Karpas-422 (cell line): ENCODE measurements at regions not wholly inside any gene's neighbourhood (a gene's known extent, or its start where the extent isn't known, plus 50 kb on each side); places are given as distances from the start of the nearest gene placed in this dataset.

Experiments
- DNase-seq: peaks from one replicate; pipeline ENCODE4 v3.0.0-alpha.2; 2015
- H2AFZ ChIP-seq: fragments of 200-600 bp; sonication (generic); 2 replicates; pipeline ENCODE4 v1.6.1; 2014; ENCODE audit warnings: antibody characterized with exemption, low read length, mixed read lengths
- H3K27ac ChIP-seq: fragments of 200-600 bp; sonication (generic); 2 replicates; pipeline ENCODE4 v1.5.1; 2014; ENCODE audit warnings: mild to moderate bottlenecking, low read length, moderate library complexity
- H3K27me3 ChIP-seq: fragments of 200-600 bp; sonication (generic); 2 replicates; pipeline ENCODE4 v1.6.1; 2014; ENCODE audit warnings: low read length, mixed read lengths
- H3K36me3 ChIP-seq: fragments of 200-600 bp; sonication (generic); 2 replicates; pipeline ENCODE4 v1.6.1; 2014; ENCODE audit warnings: low read length, mixed read lengths; ENCODE audit not compliant: insufficient read depth
- H3K4me1 ChIP-seq: fragments of 200-600 bp; sonication (generic); 2 replicates; pipeline ENCODE4 v1.6.1; 2014; ENCODE audit warnings: mild to moderate bottlenecking, low read length, mixed read lengths
- H3K4me2 ChIP-seq: fragments of 200-600 bp; sonication (generic); 2 replicates; pipeline ENCODE4 v1.6.1; 2014; ENCODE audit warnings: low read length, low read depth, mild to moderate bottlenecking; ENCODE audit not compliant: poor library complexity, severe bottlenecking
- H3K4me3 ChIP-seq: fragments of 200-600 bp; sonication (generic); 2 replicates; pipeline ENCODE4 v1.5.1; 2014; ENCODE audit warnings: mild to moderate bottlenecking, antibody characterized with exemption, low read length, mixed read lengths
- H3K79me2 ChIP-seq: fragments of 200-600 bp; sonication (generic); 2 replicates; pipeline ENCODE4 v1.6.1; 2014; ENCODE audit warnings: mild to moderate bottlenecking, low read length, mixed read lengths
- H3K9ac ChIP-seq: fragments of 200-600 bp; sonication (generic); 2 replicates; pipeline ENCODE4 v1.6.0; 2014; ENCODE audit warnings: low read length
- H3K9me2 ChIP-seq: fragments of 200-600 bp; sonication (generic), shearing (Covaris generic); replicated peaks from 2 replicates; pipeline ENCODE4 v1.6.0; 2014; ENCODE audit warnings: mild to moderate bottlenecking, low read length, moderate library complexity; ENCODE audit not compliant: insufficient read depth
- H3K9me3 ChIP-seq: fragments of 300-700, 200-600 bp; sonication (generic); 2 replicates; pipeline ENCODE4 v1.6.1; 2014; ENCODE audit warnings: low read length, mixed read lengths
- H4K20me1 ChIP-seq: fragments of 200-600 bp; sonication (generic); 2 replicates; pipeline ENCODE4 v1.6.1; 2014; ENCODE audit warnings: mild to moderate bottlenecking, antibody characterized with exemption, low read length, low read depth; ENCODE audit not compliant: insufficient read depth

DNA sequence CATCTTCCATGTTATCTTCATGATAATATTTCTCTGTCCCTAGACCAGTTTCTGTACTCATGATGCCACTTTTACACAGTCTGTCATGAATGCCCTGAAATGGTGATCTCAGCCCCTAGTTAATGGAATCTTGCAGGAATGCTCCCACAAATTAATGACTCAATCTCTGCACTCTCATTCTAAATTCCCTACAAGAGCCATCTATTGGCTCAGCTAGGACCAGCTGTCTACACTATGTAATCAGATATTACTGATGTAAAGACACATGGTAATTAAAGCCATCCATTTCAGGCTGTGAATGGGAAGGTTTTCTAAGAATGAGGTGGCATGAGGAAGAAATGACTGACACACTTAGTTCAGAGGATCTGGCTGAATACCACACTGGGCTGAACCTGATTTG is 199.1 kb upstream of the KCND3 start:
- no peak overlapping the region for H3K4me2 ChIP-seq
- no peak overlapping the region for H2AFZ ChIP-seq
- H3K9me2 ChIP-seq, result no peaks in the 10 kb centered on the region
- DNase-seq, result no peak
- no peak overlapping the region for H3K4me3 ChIP-seq
- H3K79me2 ChIP-seq, result no peaks in the 10 kb centered on the region
- no peak overlapping the region for H3K27ac ChIP-seq
- H3K27me3 ChIP-seq, result 0 out of 2 replicates have a peak, but pooled peaks cover 2% of the 10 kb centered on the region
- no peaks in the 10 kb centered on the region for H4K20me1 ChIP-seq
- H3K36me3 ChIP-seq, result no peaks in the 10 kb centered on the region
- no peak overlapping the region for H3K9ac ChIP-seq
- no peaks in the 10 kb centered on the region for H3K4me1 ChIP-seq
- H3K9me3 ChIP-seq, result no peaks in the 10 kb centered on the region

DNA sequence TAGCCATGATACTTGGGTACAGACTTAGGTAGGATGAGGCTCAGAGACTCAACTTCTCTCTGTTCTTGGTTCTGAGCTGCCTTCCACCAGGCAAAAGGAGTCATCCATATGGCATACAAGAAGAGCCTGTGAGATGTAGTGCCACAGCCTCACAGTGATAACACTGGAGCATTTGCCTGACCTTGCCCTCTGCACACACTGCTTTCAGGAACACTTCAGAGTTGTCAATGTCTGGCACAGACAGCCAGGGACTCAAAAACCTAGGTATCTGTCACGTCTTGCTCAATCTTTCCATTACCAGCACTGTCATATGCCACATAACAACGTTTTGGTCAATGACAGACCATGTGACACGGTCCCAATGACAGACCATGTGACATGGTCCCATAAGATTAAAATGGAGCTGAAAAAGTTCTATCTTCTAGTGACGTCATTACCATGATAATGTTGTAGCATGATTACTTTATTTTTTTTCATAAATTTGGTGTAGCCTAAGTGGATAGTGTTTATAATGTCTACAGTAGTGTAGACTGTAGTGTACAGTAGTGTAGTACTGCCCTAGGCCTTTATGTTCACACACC is 199.9 kb upstream of the CTTNBP2NL start:
- H3K79me2 ChIP-seq, result no peaks in the 10 kb centered on the region
- no peak overlapping the region for H2AFZ ChIP-seq
- H3K4me2 ChIP-seq, result no peak overlapping the region
- H3K27me3 ChIP-seq, result no peaks in the 10 kb centered on the region
- no peak for DNase-seq
- H3K9me3 ChIP-seq, result no peaks in the 10 kb centered on the region
- no peaks in the 10 kb centered on the region for H3K4me1 ChIP-seq
- H3K9me2 ChIP-seq, result no peaks in the 10 kb centered on the region
- H3K36me3 ChIP-seq, result no peaks in the 10 kb centered on the region
- H4K20me1 ChIP-seq, result no peaks in the 10 kb centered on the region
- H3K9ac ChIP-seq, result no peak overlapping the region
- H3K27ac ChIP-seq, result no peak overlapping the region
- H3K4me3 ChIP-seq, result no peak overlapping the region

DNA sequence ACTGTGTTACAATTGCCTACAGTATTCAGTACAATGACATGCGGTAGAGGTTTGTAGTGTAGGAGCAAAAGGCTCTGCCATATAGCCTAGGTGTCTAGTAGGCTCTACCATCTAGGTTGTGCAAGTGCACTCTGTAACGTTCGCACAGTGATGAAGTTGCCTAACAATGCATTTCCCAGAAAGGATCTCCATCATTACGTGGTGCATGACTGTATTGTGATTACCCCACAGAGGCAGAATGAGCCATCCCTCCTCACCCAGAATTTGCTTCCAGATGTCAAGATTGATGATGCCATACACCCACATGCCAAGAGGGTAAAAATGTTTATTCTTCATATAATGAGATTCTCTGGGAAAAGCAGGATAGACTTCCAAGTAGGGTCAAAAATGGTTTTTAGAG is 199.3 kb upstream of the CTTNBP2NL start:
- Histone ChIP-seq H4K20me1 (no peaks in the 10 kb centered on the region), H3K36me3 (no peaks in the 10 kb centered on the region), H3K9me3 (no peaks in the 10 kb centered on the region), H3K4me3 (no peak overlapping the region), H3K4me1 (no peaks in the 10 kb centered on the region), H3K4me2 (no peak overlapping the region), H2AFZ (no peak overlapping the region), H3K9ac (no peak overlapping the region), H3K9me2 (no peaks in the 10 kb centered on the region), H3K79me2 (no peaks in the 10 kb centered on the region), H3K27me3 (no peaks in the 10 kb centered on the region), H3K27ac (no peak overlapping the region)
- no peak for DNase-seq

DNA sequence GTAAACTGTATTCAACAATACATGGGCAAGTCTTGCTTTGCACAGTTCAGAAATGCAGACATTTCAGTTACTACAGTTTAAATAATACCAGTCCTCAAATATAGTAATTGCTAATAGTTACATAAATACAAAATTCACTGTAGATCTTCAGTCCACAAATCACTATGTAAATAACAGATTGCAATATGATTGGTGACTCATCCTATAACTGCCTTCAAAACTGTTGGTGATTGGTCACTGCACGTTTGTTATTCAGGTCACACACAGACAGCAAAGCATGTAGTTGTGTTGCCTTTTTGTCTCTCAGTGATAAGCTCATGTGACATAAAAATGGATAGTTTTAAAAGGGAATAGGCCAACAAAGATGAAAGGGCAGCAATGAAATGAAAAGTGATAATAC is 186.5 kb upstream of the CTTNBP2NL start:
- Histone ChIP-seq H3K4me3 (no peak overlapping the region), H3K9me3 (no peaks in the 10 kb centered on the region), H3K27me3 (no peaks in the 10 kb centered on the region), H2AFZ (no peak overlapping the region), H4K20me1 (no peaks in the 10 kb centered on the region), H3K9me2 (no peaks in the 10 kb centered on the region), H3K27ac (no peak overlapping the region), H3K79me2 (no peaks in the 10 kb centered on the region), H3K4me1 (no peaks in the 10 kb centered on the region), H3K36me3 (no peaks in the 10 kb centered on the region), H3K9ac (no peak overlapping the region), H3K4me2 (no peak overlapping the region)
- DNase-seq, result no peak

DNA sequence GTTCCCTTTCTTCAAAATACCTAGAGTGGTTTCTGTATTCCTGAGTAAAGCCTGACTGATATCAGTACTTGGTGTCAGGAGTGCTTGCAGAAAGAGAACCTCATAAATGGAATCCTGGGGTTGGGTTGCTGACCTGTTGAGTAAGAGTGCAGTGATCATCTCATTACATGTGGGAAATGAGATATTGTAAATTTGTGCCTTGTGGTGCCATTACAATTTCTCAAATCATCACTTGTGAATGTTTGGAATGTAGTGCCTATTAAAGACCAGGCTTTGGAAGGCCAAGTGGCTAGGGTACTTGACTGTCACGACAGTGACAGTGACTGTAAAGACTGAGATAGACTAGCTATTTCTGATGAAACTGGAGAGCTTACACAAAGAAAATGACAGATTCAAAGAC is 176.7 kb upstream of the CTTNBP2NL start:
- Histone ChIP-seq H3K79me2 (no peaks in the 10 kb centered on the region), H3K4me2 (no peak overlapping the region), H4K20me1 (no peaks in the 10 kb centered on the region), H2AFZ (no peak overlapping the region), H3K9me3 (no peaks in the 10 kb centered on the region), H3K9ac (no peak overlapping the region), H3K9me2 (no peaks in the 10 kb centered on the region), H3K27me3 (no peaks in the 10 kb centered on the region), H3K4me3 (no peak overlapping the region), H3K27ac (no peak overlapping the region), H3K36me3 (no peaks in the 10 kb centered on the region), H3K4me1 (no peaks in the 10 kb centered on the region)
- no peak for DNase-seq

DNA sequence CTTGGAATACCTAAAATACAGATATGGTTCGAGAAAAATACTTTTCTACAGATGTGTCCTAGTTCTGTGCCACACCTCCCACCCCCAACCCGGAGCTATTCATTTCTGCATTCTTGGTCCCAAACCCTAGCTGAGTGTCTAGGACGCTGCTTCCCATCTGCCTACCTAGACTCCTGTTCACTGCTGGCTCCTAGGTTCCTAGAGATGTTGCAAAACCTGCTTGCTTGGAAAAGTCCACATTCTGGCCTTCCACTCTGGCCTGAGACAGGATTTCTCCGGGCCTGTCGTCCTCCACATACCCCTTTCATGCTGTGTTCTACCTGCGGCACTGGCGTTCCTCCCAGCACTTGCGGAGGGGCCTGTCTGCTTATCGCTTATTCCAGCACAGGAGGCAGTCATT is 165.8 kb upstream of the CTTNBP2NL start:
- no peak overlapping the region for H3K27ac ChIP-seq
- H3K36me3 ChIP-seq, result no peaks in the 10 kb centered on the region
- H3K4me2 ChIP-seq, result no peak overlapping the region
- H3K9ac ChIP-seq, result no peak overlapping the region
- H3K9me2 ChIP-seq, result no peaks in the 10 kb centered on the region
- no peak overlapping the region for H3K4me3 ChIP-seq
- H4K20me1 ChIP-seq, result no peaks in the 10 kb centered on the region
- no peak overlapping the region for H2AFZ ChIP-seq
- no peaks in the 10 kb centered on the region for H3K9me3 ChIP-seq
- H3K27me3 ChIP-seq, result no peaks in the 10 kb centered on the region
- DNase-seq, result no peak
- H3K79me2 ChIP-seq, result no peaks in the 10 kb centered on the region
- H3K4me1 ChIP-seq, result no peaks in the 10 kb centered on the region

DNA sequence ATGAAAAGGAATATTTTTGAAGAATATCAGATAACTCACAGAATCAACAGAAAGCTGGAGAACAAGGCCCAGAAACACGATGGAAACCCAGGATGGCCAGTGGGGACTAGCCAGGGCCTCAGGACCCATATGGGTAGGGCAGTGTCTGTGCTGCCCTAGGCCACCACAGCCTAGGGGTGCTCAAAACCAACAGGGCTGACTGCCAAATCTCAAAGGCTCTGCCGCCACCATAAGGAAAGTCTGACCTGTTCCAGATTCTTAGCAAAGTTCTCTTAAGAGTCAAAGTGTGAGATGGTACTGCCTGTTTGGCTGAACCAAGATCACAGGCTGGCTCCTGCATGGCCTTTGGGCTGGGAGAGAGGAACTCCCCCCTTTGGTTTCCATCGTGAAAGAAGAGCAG is 164.7 kb upstream of the CTTNBP2NL start:
- no peak overlapping the region for H3K9ac ChIP-seq
- no peak overlapping the region for H2AFZ ChIP-seq
- no peak overlapping the region for H3K4me3 ChIP-seq
- no peaks in the 10 kb centered on the region for H3K27me3 ChIP-seq
- H3K9me2 ChIP-seq, result no peaks in the 10 kb centered on the region
- no peak overlapping the region for H3K27ac ChIP-seq
- H4K20me1 ChIP-seq, result no peaks in the 10 kb centered on the region
- H3K9me3 ChIP-seq, result no peaks in the 10 kb centered on the region
- H3K4me1 ChIP-seq, result no peaks in the 10 kb centered on the region
- no peaks in the 10 kb centered on the region for H3K36me3 ChIP-seq
- no peaks in the 10 kb centered on the region for H3K79me2 ChIP-seq
- no peak overlapping the region for H3K4me2 ChIP-seq
- no peak for DNase-seq

DNA sequence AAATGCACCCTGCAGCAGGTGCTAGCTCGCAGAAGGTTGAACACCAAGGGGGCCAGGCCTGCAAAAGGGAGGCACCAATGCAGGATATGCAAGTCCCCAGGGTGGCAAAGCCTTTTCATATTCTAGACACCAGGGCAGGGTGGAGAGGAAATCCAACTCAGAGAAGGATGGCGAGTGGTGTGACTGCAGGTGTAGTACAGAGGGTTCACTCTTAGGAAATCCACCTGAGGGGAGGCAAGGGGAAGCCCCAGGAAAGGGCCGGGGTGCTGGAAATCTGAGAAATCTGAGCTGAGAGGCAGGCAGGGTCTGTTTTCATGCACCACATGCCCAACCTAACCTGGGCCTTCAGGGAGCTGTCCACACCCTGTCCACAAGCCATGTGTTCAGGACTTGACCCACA is 163.2 kb upstream of the CTTNBP2NL start:
- Histone ChIP-seq H4K20me1 (no peaks in the 10 kb centered on the region), H3K9me2 (no peaks in the 10 kb centered on the region), H3K4me3 (no peak overlapping the region), H3K79me2 (no peaks in the 10 kb centered on the region), H3K27me3 (no peaks in the 10 kb centered on the region), H3K27ac (no peak overlapping the region), H3K9me3 (no peaks in the 10 kb centered on the region), H3K36me3 (no peaks in the 10 kb centered on the region), H3K4me1 (no peaks in the 10 kb centered on the region), H3K4me2 (no peak overlapping the region), H3K9ac (no peak overlapping the region), H2AFZ (no peak overlapping the region)
- DNase-seq, result no peak

DNA sequence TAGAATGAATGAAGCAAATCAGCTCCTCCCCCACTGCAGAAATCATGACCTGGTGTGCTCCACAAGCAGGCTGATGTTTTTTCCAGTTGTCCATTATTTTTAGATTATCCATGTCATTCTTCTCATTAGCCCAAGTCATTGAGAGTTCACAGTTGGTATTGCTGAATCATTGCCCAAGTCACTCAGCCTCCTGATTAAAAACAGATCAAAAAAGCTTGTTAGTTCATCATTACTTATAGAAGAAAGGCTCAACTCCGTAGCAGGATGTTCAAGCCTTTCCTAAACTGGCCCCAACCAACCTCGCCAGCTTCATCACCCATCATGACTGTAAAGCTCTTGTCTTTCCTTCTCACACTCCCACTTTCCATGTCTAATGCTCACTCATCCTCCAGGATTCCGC is 161.3 kb upstream of the CTTNBP2NL start:
- no peaks in the 10 kb centered on the region for H4K20me1 ChIP-seq
- H3K27me3 ChIP-seq, result no peaks in the 10 kb centered on the region
- H3K27ac ChIP-seq, result no peak overlapping the region
- no peak overlapping the region for H2AFZ ChIP-seq
- no peak for DNase-seq
- H3K9ac ChIP-seq, result no peak overlapping the region
- H3K79me2 ChIP-seq, result no peaks in the 10 kb centered on the region
- H3K9me3 ChIP-seq, result no peaks in the 10 kb centered on the region
- no peaks in the 10 kb centered on the region for H3K9me2 ChIP-seq
- no peak overlapping the region for H3K4me3 ChIP-seq
- no peaks in the 10 kb centered on the region for H3K4me1 ChIP-seq
- no peaks in the 10 kb centered on the region for H3K36me3 ChIP-seq
- no peak overlapping the region for H3K4me2 ChIP-seq
